IMR-90 (cell line): ENCODE measurements at regions not wholly inside any gene's neighbourhood (a gene's known extent, or its start where the extent isn't known, plus 50 kb on each side); places are given as distances from the start of the nearest gene placed in this dataset.

ENCODE experiments used
- ATAC-seq: fragments of 200-7000 bp; cut with Tn5 transposase; 2 replicates; pipeline ENCODE4 v1.9.1; 2020; ENCODE audit warnings: low read depth, mild to moderate bottlenecking, moderate library complexity
- BruUV-seq: library from RNA; stranded (reverse); fragments of 400-500 nt; replicated peaks from 2 replicates; lab custom pipeline; 2021; lab: Mats Ljungman, UMichigan
- CTCF ChIA-PET: fragments of 300-600 bp; formaldehyde crosslinking; extraction: SDS; loops from one replicate; lab custom pipeline; 2021; ENCODE audit warnings: antibody characterized with exemption; lab: Yijun Ruan, JAX
- POLR2A ChIA-PET: fragments of 300-600 bp; sonication (Branson Sonifier 250); formaldehyde crosslinking; loops from one replicate; lab custom pipeline; 2022; ENCODE audit warnings: antibody characterized with exemption; ENCODE audit not compliant: unreplicated experiment; lab: Charles Lee
- DNase-seq: peaks from one replicate; pipeline ENCODE4 v3.0.0; 2013
- H2AFZ ChIP-seq: replicated peaks from 2 replicates; pipeline ENCODE3; 2013; ENCODE audit warnings: low read length, mild to moderate bottlenecking; ENCODE audit not compliant: poor library complexity
- H2AK5ac ChIP-seq: 2 replicates; pipeline ENCODE4 v1.6.1; 2013; ENCODE audit warnings: low read depth, low read length, inconsistent platforms
- H2AK9ac ChIP-seq: replicated peaks from 2 replicates; pipeline ENCODE3; 2013; ENCODE audit warnings: mild to moderate bottlenecking, low read depth, low read length, moderate library complexity; ENCODE audit not compliant: poor library complexity
- H2BK120ac ChIP-seq: 2 replicates; pipeline ENCODE4 v1.6.1; 2013; ENCODE audit warnings: low read depth, low read length, inconsistent platforms
- H2BK15ac ChIP-seq: 3 replicates; pipeline ENCODE4 v1.6.1; 2013; ENCODE audit warnings: low read depth, low read length, inconsistent platforms
- H2BK20ac ChIP-seq: 2 replicates; pipeline ENCODE4 v1.6.1; 2013; ENCODE audit warnings: low read depth, mild to moderate bottlenecking, inconsistent platforms, low read length, moderate library complexity
- H2BK5ac ChIP-seq: 2 replicates; pipeline ENCODE4 v1.6.1; 2013; ENCODE audit warnings: mild to moderate bottlenecking, low read depth, low read length, inconsistent platforms; ENCODE audit not compliant: poor library complexity, severe bottlenecking
- H3K14ac ChIP-seq: replicated peaks from 2 replicates; pipeline ENCODE4 v1.6.1; 2013; ENCODE audit warnings: low read depth, low read length, inconsistent platforms
- H3K18ac ChIP-seq: 2 replicates; pipeline ENCODE4 v1.6.1; 2013; ENCODE audit warnings: low read depth, low read length, control low read depth
- H3K23ac ChIP-seq: 2 replicates; pipeline ENCODE4 v1.6.1; 2013; ENCODE audit warnings: low read depth, low read length, inconsistent platforms
- H3K27ac ChIP-seq: 2 replicates; pipeline ENCODE4 v1.5.1; 2013; ENCODE audit warnings: mild to moderate bottlenecking, control low read depth, low read length; ENCODE audit not compliant: insufficient read depth
- H3K27me3 ChIP-seq: 2 replicates; pipeline ENCODE4 v1.6.1; 2013; ENCODE audit warnings: low read length; ENCODE audit not compliant: control insufficient read depth, insufficient read depth
- H3K36me3 ChIP-seq: 2 replicates; pipeline ENCODE4 v1.6.1; 2013; ENCODE audit warnings: low read length, mixed read lengths; ENCODE audit not compliant: control insufficient read depth, insufficient read depth
- H3K4ac ChIP-seq: 2 replicates; pipeline ENCODE4 v1.6.1; 2013; ENCODE audit warnings: low read depth, low read length, inconsistent platforms
- H3K4me1 ChIP-seq: 2 replicates; pipeline ENCODE4 v1.6.1; 2013; ENCODE audit warnings: low read length, mixed read lengths; ENCODE audit not compliant: control insufficient read depth, insufficient read depth
- H3K4me2 ChIP-seq: 2 replicates; pipeline ENCODE4 v1.6.1; 2013; ENCODE audit warnings: low read depth, mild to moderate bottlenecking, control low read depth, low read length, moderate library complexity
- H3K4me3 ChIP-seq: 2 replicates; pipeline ENCODE4 v1.5.1; 2013; ENCODE audit warnings: low read depth, mild to moderate bottlenecking, control low read depth, low read length, moderate library complexity; ENCODE audit not compliant: insufficient read depth
- H3K56ac ChIP-seq: 2 replicates; pipeline ENCODE4 v1.6.1; 2013; ENCODE audit warnings: low read length, inconsistent platforms; ENCODE audit not compliant: insufficient read depth; ENCODE audit errors: extremely low read depth
- H3K79me1 ChIP-seq, 2 experiments: 2 replicates each; pipeline ENCODE4 v1.6.1; 2013; ENCODE audit warnings: low read length in 2 of 2, inconsistent platforms in 1 of 2, low read depth in 1 of 2
- H3K9ac ChIP-seq: 2 replicates; pipeline ENCODE4 v1.6.1; 2013; ENCODE audit warnings: low read depth, low read length, control low read depth
- H3K9me1 ChIP-seq: 2 replicates; pipeline ENCODE4 v1.6.1; 2013; ENCODE audit warnings: low read length, inconsistent platforms; ENCODE audit not compliant: insufficient read depth
- H3K9me3 ChIP-seq: 2 replicates; pipeline ENCODE4 v1.6.1; 2013; ENCODE audit warnings: low read length; ENCODE audit not compliant: control insufficient read depth, insufficient read depth
- H4K20me1 ChIP-seq: 2 replicates; pipeline ENCODE4 v1.6.1; 2013; ENCODE audit warnings: low read length, inconsistent platforms; ENCODE audit not compliant: insufficient read depth
- H4K5ac ChIP-seq: 2 replicates; pipeline ENCODE4 v1.6.1; 2013; ENCODE audit warnings: mild to moderate bottlenecking, low read depth, low read length, control low read depth
- H4K8ac ChIP-seq, 2 experiments: 2 replicates each; pipeline ENCODE4 v1.6.1; 2013; ENCODE audit warnings: low read depth in 2 of 2, low read length in 2 of 2, control low read depth in 1 of 2, inconsistent platforms in 1 of 2
- H4K91ac ChIP-seq: 2 replicates; pipeline ENCODE4 v1.6.1; 2013; ENCODE audit warnings: low read depth, low read length, inconsistent platforms; ENCODE audit not compliant: insufficient read depth
- BHLHE40 ChIP-seq: fragments of 150-350 bp; IDR thresholded peaks from 2 replicates; pipeline ENCODE4 v1.6.1; 2016; ENCODE audit warnings: mild to moderate bottlenecking, low read depth, low read length
- CEBPB ChIP-seq: IDR thresholded peaks from 2 replicates; pipeline ENCODE4 v1.6.1; 2012; ENCODE audit warnings: low read depth, low read length, improper control_type of control experiment
- CHD1 ChIP-seq: IDR thresholded peaks from 2 replicates; pipeline ENCODE4 v1.6.1; 2012; ENCODE audit warnings: low read depth, low read length, improper control_type of control experiment
- CTCF ChIP-seq: conservative IDR thresholded peaks from 2 replicates; pipeline ENCODE4 v1.5.1; 2012; ENCODE audit warnings: mild to moderate bottlenecking, low read depth, low read length, improper control_type of control experiment
- ELK1 ChIP-seq: fragments of 150-350 bp; IDR thresholded peaks from 2 replicates; pipeline ENCODE4 v1.6.1; 2016; ENCODE audit warnings: low read depth, mild to moderate bottlenecking, low read length, moderate library complexity, borderline replicate concordance
- FOS ChIP-seq: fragments of 150-350 bp; IDR thresholded peaks from 2 replicates; pipeline ENCODE4 v1.6.1; 2016; ENCODE audit warnings: low read depth, low read length
- MAFK ChIP-seq: IDR thresholded peaks from 2 replicates; pipeline ENCODE4 v1.6.1; 2012; ENCODE audit warnings: low read depth, low read length, improper control_type of control experiment
- MAZ ChIP-seq: IDR thresholded peaks from 2 replicates; pipeline ENCODE4 v1.6.1; 2012; ENCODE audit warnings: low read depth, mild to moderate bottlenecking, low read length, improper control_type of control experiment, moderate library complexity, borderline replicate concordance
- MXI1 ChIP-seq: IDR thresholded peaks from 2 replicates; pipeline ENCODE4 v1.6.1; 2012; ENCODE audit warnings: low read depth, mild to moderate bottlenecking, low read length, moderate library complexity, borderline replicate concordance
- NFE2L2 ChIP-seq: fragments of 150-350 bp; IDR thresholded peaks from 2 replicates; pipeline ENCODE4 v1.6.1; 2016; ENCODE audit warnings: low read depth, mild to moderate bottlenecking, low read length
- POLR2A ChIP-seq: IDR thresholded peaks from 2 replicates; pipeline ENCODE4 v1.6.1; 2012; ENCODE audit warnings: mild to moderate bottlenecking, low read depth, low read length
- RAD21 ChIP-seq: IDR thresholded peaks from 2 replicates; pipeline ENCODE4 v1.6.1; 2012; ENCODE audit warnings: low read length, improper control_type of control experiment
- RCOR1 ChIP-seq: IDR thresholded peaks from 2 replicates; pipeline ENCODE4 v1.6.1; 2012; ENCODE audit warnings: mild to moderate bottlenecking, low read length, improper control_type of control experiment; ENCODE audit not compliant: insufficient replicate concordance
- RFX5 ChIP-seq: IDR thresholded peaks from 2 replicates; pipeline ENCODE4 v1.8.0; 2012; ENCODE audit warnings: low read depth, mild to moderate bottlenecking, low read length, moderate library complexity
- SMC3 ChIP-seq: fragments of 150-350 bp; IDR thresholded peaks from 2 replicates; pipeline ENCODE4 v1.6.1; 2016; ENCODE audit warnings: low read depth, mild to moderate bottlenecking, antibody characterized with exemption, low read length, moderate library complexity
- WGBS, 2 experiments: methylation state at CpG; one replicate each; pipeline versions ENCODE4 v1.1.5 to v1.1.7; 2013; ENCODE audit warnings: missing lambda C conversion rate in 2 of 2; ENCODE audit not compliant: insufficient read length in 1 of 2; ENCODE audit errors: extremely low coverage in 2 of 2; 5-methylcytosine and 5-hydroxymethylcytosine counted together
- dilution Hi-C: fragments of 300-500 bp; cut with HindIII; formaldehyde crosslinking; loops from one replicate; pipeline ENCODE4 v1.14.3; 2018; ENCODE audit warnings: low sequenced_read_pairs; ENCODE audit not compliant: unreplicated experiment
- in situ Hi-C: fragments of 300-500 bp; cut with MboI; formaldehyde crosslinking; loops from 3 replicates; pipeline ENCODE4 v1.14.3; 2019; ENCODE audit warnings: low sequenced_read_pairs, inconsistent platforms, mixed read lengths
- intact Hi-C: fragments of 100-400 bp; cut with micrococcal nuclease; formaldehyde crosslinking; loops from 2 replicates; pipeline ENCODE4 v1.10.0; 2022
- TF ChIP-seq, protein P1 (sequence below): fragments of 150-350 bp; IDR thresholded peaks from 2 replicates; pipeline ENCODE4 v1.6.1; 2017; ENCODE audit warnings: mild to moderate bottlenecking, antibody characterized with exemption, low read length, low read depth

GRCh38 chr16:58801838-58802237 is 67.7 kb upstream of the GOT2 start:
- no TSS peak for BruUV-seq
- no peak overlapping the region for H2BK15ac ChIP-seq
- H3K56ac ChIP-seq, result no peak overlapping the region
- CTCF ChIA-PET, result no interaction called here
- H3K4me2 ChIP-seq, result no peak overlapping the region
- H3K9ac ChIP-seq, result no peak overlapping the region
- TF ChIP-seq NFE2L2, result no peak
- no peak for TF ChIP-seq ELK1
- TF ChIP-seq MAZ, result no peak
- no peak for TF ChIP-seq FOS
- no peak for TF ChIP-seq POLR2A
- no peak for TF ChIP-seq CHD1
- TF ChIP-seq CTCF, result no peak
- TF ChIP-seq RAD21, result no peak
- TF ChIP-seq MXI1, result no peak
- no peak for TF ChIP-seq SMC3
- no peak for TF ChIP-seq BHLHE40
- no peak for TF ChIP-seq RFX5
- TF ChIP-seq, protein P1, sequence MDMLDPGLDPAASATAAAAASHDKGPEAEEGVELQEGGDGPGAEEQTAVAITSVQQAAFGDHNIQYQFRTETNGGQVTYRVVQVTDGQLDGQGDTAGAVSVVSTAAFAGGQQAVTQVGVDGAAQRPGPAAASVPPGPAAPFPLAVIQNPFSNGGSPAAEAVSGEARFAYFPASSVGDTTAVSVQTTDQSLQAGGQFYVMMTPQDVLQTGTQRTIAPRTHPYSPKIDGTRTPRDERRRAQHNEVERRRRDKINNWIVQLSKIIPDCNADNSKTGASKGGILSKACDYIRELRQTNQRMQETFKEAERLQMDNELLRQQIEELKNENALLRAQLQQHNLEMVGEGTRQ, result no peak
- no peak for TF ChIP-seq MAFK
- no peak for TF ChIP-seq RCOR1
- no peak for TF ChIP-seq CEBPB
- no peaks in the 10 kb centered on the region for H3K4me1 ChIP-seq
- no peak overlapping the region for H3K18ac ChIP-seq
- no peak overlapping the region for H3K4me3 ChIP-seq
- no peaks in the 10 kb centered on the region for H3K36me3 ChIP-seq
- H3K14ac ChIP-seq, result no peak overlapping the region
- no peaks in the 10 kb centered on the region for H3K9me1 ChIP-seq
- H2AK5ac ChIP-seq, result no peak overlapping the region
- H3K4ac ChIP-seq, result no peak overlapping the region
- intact Hi-C loops, result no loop called here
- H2AFZ ChIP-seq, result no peak overlapping the region
- no peak overlapping the region for H3K23ac ChIP-seq
- DNase-seq, result no peak
- no peak overlapping the region for H2BK120ac ChIP-seq
- ATAC-seq, result no peak
- no peaks in the 10 kb centered on the region for H4K20me1 ChIP-seq
- no CpG with 5 or more reads among the region's 1 CpG for WGBS, 2 experiments
- no peak overlapping the region for H4K91ac ChIP-seq
- H3K27me3 ChIP-seq, result no peaks in the 10 kb centered on the region
- H2BK20ac ChIP-seq, result no peak overlapping the region
- H2AK9ac ChIP-seq, result no peak overlapping the region
- H3K79me1 ChIP-seq, result no peaks in the 10 kb centered on the region
- in situ Hi-C loops, result no loop called here
- dilution Hi-C loops, result no loop called here
- no peak overlapping the region for H4K5ac ChIP-seq
- H2BK5ac ChIP-seq, result no peak overlapping the region
- no peak overlapping the region for H3K27ac ChIP-seq
- POLR2A ChIA-PET, result no interaction called here
- H3K9me3 ChIP-seq, result no peaks in the 10 kb centered on the region
- no peak overlapping the region for H4K8ac ChIP-seq
